CD4-positive, alpha-beta memory T cell (primary cell): ENCODE measurements at regions not wholly inside any gene's neighbourhood (a gene's known extent, or its start where the extent isn't known, plus 50 kb on each side); places are given as distances from the start of the nearest gene placed in this dataset.

ENCODE experiments used
- CTCF ChIA-PET: fragments of 350-600 bp; sonication (Branson Sonifier 250); formaldehyde crosslinking; loops from one replicate; lab custom pipeline; 2021; ENCODE audit warnings: inconsistent platforms; ENCODE audit not compliant: partially characterized antibody; lab: Charles Lee
- POLR2A ChIA-PET: fragments of 350-600 bp; sonication (Branson Sonifier 250); formaldehyde crosslinking; loops from one replicate; lab custom pipeline; 2021; ENCODE audit not compliant: partially characterized antibody; lab: Charles Lee
- DNase-seq, 5 donors: peaks; one replicate each; pipeline versions ENCODE4 v3.0.0 to v3.0.0-alpha.2; 2020 to 2022; ENCODE audit warnings: mixed read lengths in 1 of 5
- H3K27ac ChIP-seq: one replicate; pipeline ENCODE4 v1.7.0; 2013; ENCODE audit warnings: low read depth, low read length
- H3K27me3 ChIP-seq: 2 replicates; pipeline ENCODE4 v1.7.0; 2013; ENCODE audit warnings: mild to moderate bottlenecking, low read length, moderate library complexity; ENCODE audit not compliant: insufficient read depth
- H3K36me3 ChIP-seq: 2 replicates; pipeline ENCODE4 v1.7.0; 2013; ENCODE audit warnings: mild to moderate bottlenecking, low read length, moderate library complexity; ENCODE audit not compliant: insufficient read depth
- H3K4me1 ChIP-seq: 2 replicates; pipeline ENCODE4 v1.7.0; 2013; ENCODE audit warnings: mild to moderate bottlenecking, low read length, moderate library complexity; ENCODE audit not compliant: insufficient read depth
- H3K4me3 ChIP-seq, 2 donors: one replicate each; pipeline ENCODE4 v1.7.0; 2013; ENCODE audit warnings: low read length in 2 of 2, mild to moderate bottlenecking in 1 of 2
- H3K9me3 ChIP-seq, 2 donors: one replicate each; pipeline ENCODE4 v1.7.0; 2013; ENCODE audit warnings: low read length in 2 of 2, control low read depth in 1 of 2; ENCODE audit not compliant: control insufficient read depth in 1 of 2
- H3K27ac Mint-ChIP-seq, 7 donors: one replicate each; pipeline ENCODE4 v1.8.0; 2020 to 2021; ENCODE audit warnings: mixed read lengths in 7 of 7, mild to moderate bottlenecking in 6 of 7, inconsistent platforms in 3 of 7, moderate library complexity in 3 of 7
- H3K27me3 Mint-ChIP-seq, 2 donors: one replicate each; pipeline ENCODE4 v1.8.0; 2020 to 2021; ENCODE audit warnings: mixed read lengths in 2 of 2
- H3K36me3 Mint-ChIP-seq, 2 donors: one replicate each; pipeline ENCODE4 v1.8.0; 2020 to 2021; ENCODE audit warnings: mixed read lengths in 2 of 2, inconsistent platforms in 1 of 2, mild to moderate bottlenecking in 1 of 2
- H3K4me1 Mint-ChIP-seq, 4 donors: one replicate each; pipeline ENCODE4 v1.8.0; 2020 to 2021; ENCODE audit warnings: mixed read lengths in 4 of 4, mild to moderate bottlenecking in 1 of 4
- H3K4me3 Mint-ChIP-seq, 8 donors: one replicate each; pipeline ENCODE4 v1.8.0; 2020 to 2021; ENCODE audit warnings: mixed read lengths in 8 of 8, mild to moderate bottlenecking in 7 of 8, moderate library complexity in 6 of 8, inconsistent platforms in 3 of 8
- H3K9me3 Mint-ChIP-seq, 8 donors: one replicate each; pipeline ENCODE4 v1.8.0; 2020 to 2021; ENCODE audit warnings: mixed read lengths in 8 of 8, mild to moderate bottlenecking in 5 of 8, inconsistent platforms in 3 of 8, moderate library complexity in 1 of 8
- intact Hi-C: fragments of 100-400 bp; cut with micrococcal nuclease; formaldehyde crosslinking; loops from one replicate; pipeline ENCODE4 v1.15.1; 2023

DNA sequence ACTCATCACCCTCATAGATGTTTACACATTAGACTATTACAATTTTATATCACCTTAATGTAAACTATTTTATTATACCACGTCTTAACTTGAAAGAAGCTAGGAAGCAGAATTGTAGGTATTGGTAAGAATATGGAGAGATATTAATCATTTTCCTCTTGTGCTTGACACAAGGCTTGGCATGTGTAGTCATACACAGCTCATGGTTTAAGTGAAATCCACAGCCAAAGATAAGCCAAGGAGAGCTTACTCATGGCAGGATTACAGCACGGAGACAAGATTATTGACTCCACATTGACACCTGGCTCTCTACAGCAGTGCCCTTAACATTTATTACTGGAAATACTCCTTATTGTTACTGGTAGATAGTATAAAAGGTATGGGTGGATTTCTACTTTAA is 68.4 kb upstream of the ADGRL4 start:
- H3K4me1 Mint-ChIP-seq, result no peaks in the 10 kb centered on the region
- intact Hi-C loops, result no loop called here
- peaks cover 0 to 5% (median 2%) of the 10 kb centered on the region in 8 donors for H3K9me3 Mint-ChIP-seq
- Histone ChIP-seq H3K36me3 (no peaks in the 10 kb centered on the region), H3K4me1 (no peaks in the 10 kb centered on the region), H3K27me3 (no peaks in the 10 kb centered on the region), H3K4me3 (no peak overlapping the region), H3K27ac (no peak overlapping the region), H3K9me3 (no peaks in the 10 kb centered on the region)
- no peaks in the 10 kb centered on the region for H3K36me3 Mint-ChIP-seq
- H3K27ac Mint-ChIP-seq, result no peak overlapping the region
- ChIA-PET POLR2A (no interaction called here), CTCF (no interaction called here)
- H3K4me3 Mint-ChIP-seq, result no peak overlapping the region
- no peak for DNase-seq
- no peaks in the 10 kb centered on the region for H3K27me3 Mint-ChIP-seq

DNA sequence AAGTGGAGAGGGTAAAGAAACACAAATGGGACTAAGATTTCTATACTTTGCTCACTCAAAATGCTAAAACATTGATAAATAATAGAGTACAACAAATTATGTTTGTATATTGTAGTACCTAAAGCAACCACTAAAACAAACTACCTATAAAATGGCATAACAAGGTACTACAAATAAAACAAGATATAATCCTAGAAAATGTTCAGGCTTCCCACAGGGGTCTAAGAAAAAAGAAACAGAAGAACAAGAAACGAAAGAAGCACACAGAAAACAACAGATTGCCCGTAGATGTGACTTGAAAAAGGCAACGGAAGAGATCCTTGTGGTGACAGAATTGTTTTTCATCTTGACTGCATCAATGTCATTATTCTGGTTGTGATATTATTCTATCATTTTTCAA is 63.3 kb upstream of the ADGRL4 start:
- intact Hi-C loops, result no loop called here
- no peak overlapping the region for H3K27ac ChIP-seq
- Mint-ChIP-seq H3K36me3 (no peaks in the 10 kb centered on the region), H3K27me3 (no peaks in the 10 kb centered on the region), H3K27ac (no peak overlapping the region), H3K9me3 (peaks cover 0 to 9% (median 2%) of the 10 kb centered on the region in 8 donors), H3K4me1 (no peaks in the 10 kb centered on the region), H3K4me3 (no peak overlapping the region)
- no peaks in the 10 kb centered on the region for H3K27me3 ChIP-seq
- no peak overlapping the region for H3K4me3 ChIP-seq
- no peaks in the 10 kb centered on the region for H3K36me3 ChIP-seq
- ChIA-PET CTCF (no interaction called here), POLR2A (no interaction called here)
- no peak for DNase-seq
- H3K4me1 ChIP-seq, result no peaks in the 10 kb centered on the region
- no peaks in the 10 kb centered on the region for H3K9me3 ChIP-seq

GRCh38 chr1:79059341-79059740 is 52.8 kb upstream of the ADGRL4 start:
- ChIA-PET POLR2A (no interaction called here), CTCF (no interaction called here)
- Histone ChIP-seq H3K4me3 (no peak overlapping the region), H3K9me3 (no peaks in the 10 kb centered on the region), H3K27ac (no peak overlapping the region), H3K4me1 (no peaks in the 10 kb centered on the region), H3K36me3 (no peaks in the 10 kb centered on the region), H3K27me3 (no peaks in the 10 kb centered on the region)
- Mint-ChIP-seq H3K27me3 (no peaks in the 10 kb centered on the region), H3K36me3 (no peaks in the 10 kb centered on the region), H3K9me3 (peaks cover 0 to 29% (median 11%) of the 10 kb centered on the region in 8 donors), H3K27ac (no peak overlapping the region), H3K4me1 (no peaks in the 10 kb centered on the region), H3K4me3 (no peak overlapping the region)
- no peak for DNase-seq
- intact Hi-C loops, result no loop called here
